ENCODE measurements at regions not wholly inside any gene's neighbourhood (a gene's known extent, or its start where the extent isn't known, plus 50 kb on each side); places are given as distances from the start of the nearest gene placed in this dataset.

- no peak for TF ChIP-seq CTCF (IDR thresholded peaks at IDR 0.05)
- TF ChIP-seq POLR2A (IDR thresholded peaks at IDR 0.05), result no peak
These were observed 1180.3 kb upstream of the B3GALT2 start for GRCh38 chr1:194366705-194367104.

Data from heart left ventricle (tissue), 13 donors.